ENCODE measurements at regions not wholly inside any gene's neighbourhood (a gene's known extent, or its start where the extent isn't known, plus 50 kb on each side); places are given as distances from the start of the nearest gene placed in this dataset.
"Not testable (repeated sequence)": the region's sequence is repeated elsewhere in the genome, so short reads cannot be mapped to it uniquely, and the experiment has no call there.

- no peaks in the 10 kb centered on the region for H3K79me2 ChIP-seq (ENCODE audit: insufficient read depth, low read length)
- H3K9ac ChIP-seq (ENCODE audit: low read length): no peak overlapping the region
- H3K9me3 ChIP-seq (ENCODE audit: insufficient read depth, low read length): no peaks in the 10 kb centered on the region
- TF ChIP-seq CTCF (IDR thresholded peaks at IDR 0.05; ENCODE audit: insufficient read depth, low read length, poor library complexity, severe bottlenecking): no peak
- TF ChIP-seq EZH2phosphoT487 (conservative IDR thresholded peaks at IDR 0.05; ENCODE audit: low read length): no peak
- H3K4me3 ChIP-seq (ENCODE audit: insufficient read depth, low read length, poor library complexity, severe bottlenecking): no peak overlapping the region
- H4K20me1 ChIP-seq (ENCODE audit: low read depth, low read length): no peaks in the 10 kb centered on the region
- H3F3A ChIP-seq (ENCODE audit: insufficient read depth): no peaks in the 10 kb centered on the region
- H3K27ac ChIP-seq (ENCODE audit: low read depth, low read length): no peak overlapping the region
- H3K27me3 ChIP-seq (ENCODE audit: low read length): no peaks in the 10 kb centered on the region
- no peaks in the 10 kb centered on the region for H3K36me3 ChIP-seq (ENCODE audit: low read length)
- H3K4me2 ChIP-seq (ENCODE audit: low read depth, low read length, poor library complexity, severe bottlenecking): no peak overlapping the region
- H3K9me2 ChIP-seq (replicated peaks; ENCODE audit: insufficient read depth, low read length): no peaks in the 10 kb centered on the region
- no peak overlapping the region for H2AFZ ChIP-seq (ENCODE audit: low read depth, low read length, severe bottlenecking)
Observed at GRCh38 chr6:78631976-78632375, 235.4 kb upstream of the IRAK1BP1 start.

DNA sequence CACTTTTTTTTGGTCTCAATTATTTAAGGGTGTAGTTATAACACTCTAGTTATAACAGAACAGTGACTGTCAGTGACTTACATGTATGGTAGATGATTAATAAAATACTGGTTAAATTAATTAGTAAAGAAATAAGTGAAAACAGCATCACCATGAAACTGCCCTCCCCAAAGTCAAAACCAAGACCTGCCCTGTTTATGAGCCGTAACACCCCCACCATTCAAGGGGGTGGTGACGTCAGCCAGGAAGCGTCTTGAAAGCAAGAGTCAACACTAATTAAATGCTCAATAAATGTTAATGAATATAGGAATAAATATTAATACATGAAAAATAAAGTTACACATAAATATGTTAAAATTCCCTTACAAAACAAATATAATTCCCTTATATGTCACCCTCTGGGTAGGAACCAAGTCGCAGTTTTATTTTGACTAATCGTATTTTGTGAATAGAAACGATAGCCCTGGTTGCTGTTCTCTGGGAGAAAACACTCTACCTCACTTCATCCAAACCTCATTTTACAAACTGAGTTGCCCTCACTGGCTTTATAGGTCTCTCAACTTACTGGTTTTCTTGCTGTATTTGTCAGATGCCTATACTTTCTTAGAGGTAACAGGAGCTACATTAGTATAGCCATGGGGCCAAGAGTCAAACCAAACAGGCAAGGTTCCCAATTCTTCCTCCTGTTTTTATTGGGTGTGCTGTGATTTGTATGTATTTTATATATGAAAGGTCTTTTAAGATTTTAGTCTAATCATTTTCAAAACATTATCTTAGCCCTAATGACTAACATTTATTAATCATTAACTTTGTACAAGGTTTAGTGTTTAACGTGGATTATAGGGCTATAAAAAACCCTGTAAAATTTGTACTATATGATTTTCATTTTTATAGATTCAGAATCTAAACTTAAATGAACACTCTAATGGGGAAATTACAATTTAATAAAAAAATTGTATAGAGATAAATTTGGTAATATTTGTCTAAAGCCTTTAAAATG, 227.9 kb upstream of the IRAK1BP1 start:
- Histone ChIP-seq H3F3A (ENCODE audit: insufficient read depth) (no peaks in the 10 kb centered on the region), H4K20me1 (ENCODE audit: low read depth, low read length) (no peaks in the 10 kb centered on the region), H3K4me2 (ENCODE audit: low read depth, low read length, poor library complexity, severe bottlenecking) (no peak overlapping the region), H3K79me2 (ENCODE audit: insufficient read depth, low read length) (no peaks in the 10 kb centered on the region), H3K27me3 (ENCODE audit: low read length) (no peaks in the 10 kb centered on the region), H3K27ac (ENCODE audit: low read depth, low read length) (no peak overlapping the region), H3K36me3 (ENCODE audit: low read length) (no peaks in the 10 kb centered on the region), H3K9me2 (replicated peaks; ENCODE audit: insufficient read depth, low read length) (no peaks in the 10 kb centered on the region), H3K4me3 (ENCODE audit: insufficient read depth, low read length, poor library complexity, severe bottlenecking) (no peak overlapping the region), H3K9me3 (ENCODE audit: insufficient read depth, low read length) (no peaks in the 10 kb centered on the region), H3K9ac (ENCODE audit: low read length) (no peak overlapping the region), H2AFZ (ENCODE audit: low read depth, low read length, severe bottlenecking) (no peak overlapping the region)
- TF ChIP-seq EZH2phosphoT487 (conservative IDR thresholded peaks at IDR 0.05; ENCODE audit: low read length) (no peak), CTCF (IDR thresholded peaks at IDR 0.05; ENCODE audit: insufficient read depth, low read length, poor library complexity, severe bottlenecking) (no peak)

DNA sequence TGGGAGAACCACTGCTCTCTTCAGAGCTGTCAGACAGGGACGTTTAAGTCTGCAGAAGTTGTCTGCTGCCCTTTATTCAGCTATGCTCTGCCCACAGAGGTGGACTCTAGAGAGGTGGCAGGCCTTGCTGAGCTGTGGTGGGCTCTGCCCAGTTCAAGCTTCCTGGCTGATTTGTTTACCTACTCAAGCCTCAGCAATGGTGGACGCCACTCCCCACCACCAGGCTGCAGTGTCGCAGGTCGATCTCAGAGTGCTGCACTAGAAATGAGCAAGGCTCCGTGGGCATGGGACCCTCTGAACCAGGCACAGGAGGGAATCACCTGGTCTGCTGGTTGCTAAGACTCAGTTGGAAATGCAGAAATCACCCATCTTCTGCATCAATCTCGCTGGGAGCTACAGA, 223.4 kb upstream of the IRAK1BP1 start:
- H3K9ac ChIP-seq (ENCODE audit: low read length); H3K4me2 ChIP-seq (ENCODE audit: low read depth, low read length, poor library complexity, severe bottlenecking); H3K9me2 ChIP-seq (replicated peaks; ENCODE audit: insufficient read depth, low read length); H3K27ac ChIP-seq (ENCODE audit: low read depth, low read length); H3K4me3 ChIP-seq (ENCODE audit: insufficient read depth, low read length, poor library complexity, severe bottlenecking); H3K27me3 ChIP-seq (ENCODE audit: low read length); H2AFZ ChIP-seq (ENCODE audit: low read depth, low read length, severe bottlenecking); H3F3A ChIP-seq (ENCODE audit: insufficient read depth); H3K79me2 ChIP-seq (ENCODE audit: insufficient read depth, low read length); H3K9me3 ChIP-seq (ENCODE audit: insufficient read depth, low read length); H3K36me3 ChIP-seq (ENCODE audit: low read length); H4K20me1 ChIP-seq (ENCODE audit: low read depth, low read length): not testable (repeated sequence)

DNA sequence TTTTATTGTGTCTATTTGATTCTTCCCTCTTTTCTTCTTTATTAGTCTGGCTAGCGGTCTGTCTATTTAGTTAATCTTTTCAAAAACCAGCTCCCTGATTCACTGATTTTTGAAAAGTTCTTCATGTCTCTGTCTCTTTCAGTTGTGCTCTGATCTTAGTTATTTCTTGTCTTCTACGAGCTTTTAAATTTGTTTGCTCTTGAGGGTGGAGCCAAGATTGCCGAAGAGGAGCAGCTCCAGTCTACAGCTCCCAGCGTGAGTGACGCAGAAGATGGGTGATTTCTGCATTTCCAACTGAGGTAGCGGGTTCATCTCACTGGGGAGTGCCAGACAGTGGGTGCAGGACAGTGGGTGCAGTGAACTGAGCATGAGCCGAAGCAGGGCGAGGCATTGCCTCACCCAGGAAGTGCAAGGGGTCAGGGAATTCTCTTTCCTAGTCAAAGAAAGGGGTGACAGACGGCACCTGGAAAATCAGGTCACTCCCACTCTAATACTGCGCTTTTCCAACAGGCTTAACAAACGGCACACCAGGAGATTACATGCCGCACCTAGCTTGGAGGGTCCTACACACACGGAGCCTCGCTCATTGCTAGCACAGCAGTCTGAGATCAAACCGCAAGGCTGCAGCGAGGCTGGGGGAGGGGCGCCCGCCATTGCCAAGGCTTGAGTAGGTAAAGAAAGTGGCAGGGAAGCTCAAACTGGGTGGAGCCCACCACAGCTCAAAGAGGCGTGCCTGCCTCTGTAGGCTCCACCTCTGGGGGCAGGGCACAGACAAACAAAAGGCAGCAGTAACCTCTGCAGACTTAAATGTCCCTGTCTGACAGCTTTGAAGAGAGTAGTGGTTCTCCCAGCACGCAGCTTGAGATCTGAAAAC, 220.6 kb upstream of the IRAK1BP1 start:
- H3K9me3 ChIP-seq (ENCODE audit: insufficient read depth, low read length); H3K79me2 ChIP-seq (ENCODE audit: insufficient read depth, low read length); H3K27ac ChIP-seq (ENCODE audit: low read depth, low read length); H3K36me3 ChIP-seq (ENCODE audit: low read length); H3K9me2 ChIP-seq (replicated peaks; ENCODE audit: insufficient read depth, low read length); H4K20me1 ChIP-seq (ENCODE audit: low read depth, low read length); H3K27me3 ChIP-seq (ENCODE audit: low read length); H3K9ac ChIP-seq (ENCODE audit: low read length); H3K4me3 ChIP-seq (ENCODE audit: insufficient read depth, low read length, poor library complexity, severe bottlenecking); H3K4me2 ChIP-seq (ENCODE audit: low read depth, low read length, poor library complexity, severe bottlenecking); H2AFZ ChIP-seq (ENCODE audit: low read depth, low read length, severe bottlenecking); H3F3A ChIP-seq (ENCODE audit: insufficient read depth): not testable (repeated sequence)

DNA sequence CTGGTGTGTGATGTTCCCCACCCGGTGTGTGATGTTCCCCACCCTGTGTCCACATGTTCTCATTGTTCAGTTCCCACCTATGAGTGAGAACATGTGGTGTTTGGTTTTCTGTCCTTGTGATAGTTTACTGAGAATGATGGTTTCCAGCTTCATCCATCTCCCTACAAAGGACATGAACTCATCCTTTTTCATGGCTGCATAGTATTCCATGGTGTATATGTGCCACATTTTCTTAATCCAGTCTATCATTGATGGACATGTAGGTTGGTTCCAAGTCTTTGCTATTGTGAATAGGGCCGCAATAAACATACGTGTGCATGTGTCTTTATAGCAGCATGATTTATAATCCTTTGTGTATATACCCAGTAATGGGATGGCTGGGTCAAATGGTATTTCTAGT, 201.5 kb upstream of the IRAK1BP1 start:
- not testable (repeated sequence) for H3K4me2 ChIP-seq (ENCODE audit: low read depth, low read length, poor library complexity, severe bottlenecking); H3F3A ChIP-seq (ENCODE audit: insufficient read depth); H3K27ac ChIP-seq (ENCODE audit: low read depth, low read length); H4K20me1 ChIP-seq (ENCODE audit: low read depth, low read length); H3K9ac ChIP-seq (ENCODE audit: low read length); H3K9me3 ChIP-seq (ENCODE audit: insufficient read depth, low read length); H3K27me3 ChIP-seq (ENCODE audit: low read length); H2AFZ ChIP-seq (ENCODE audit: low read depth, low read length, severe bottlenecking); H3K9me2 ChIP-seq (replicated peaks; ENCODE audit: insufficient read depth, low read length); H3K36me3 ChIP-seq (ENCODE audit: low read length); H3K79me2 ChIP-seq (ENCODE audit: insufficient read depth, low read length); H3K4me3 ChIP-seq (ENCODE audit: insufficient read depth, low read length, poor library complexity, severe bottlenecking)

Data from SU-DHL-6 (cell line).